PFSK-1 (cell line): ENCODE measurements at regions not wholly inside any gene's neighbourhood (a gene's known extent, or its start where the extent isn't known, plus 50 kb on each side); places are given as distances from the start of the nearest gene placed in this dataset.

ENCODE experiments used
- FOXP2 ChIP-seq: optimal IDR thresholded peaks from 2 replicates; pipeline ENCODE3; 2011; ENCODE audit warnings: borderline replicate concordance, control low read depth, inconsistent platforms; ENCODE audit not compliant: insufficient read depth; ENCODE audit errors: extremely low read length, extremely low read depth
- POLR2AphosphoS5 ChIP-seq: IDR thresholded peaks from 2 replicates; pipeline ENCODE4 v1.6.1; 2012; ENCODE audit warnings: low read depth, mild to moderate bottlenecking, control low read depth, low read length, moderate library complexity
- REST ChIP-seq, 2 experiments: IDR thresholded peaks; 2 replicates each; pipeline versions ENCODE4 v1.6.1 to v1.8.0; 2011 to 2012; ENCODE audit warnings: low read depth in 2 of 2, low read length in 2 of 2, control low read depth in 1 of 2, inconsistent platforms in 1 of 2, mild to moderate bottlenecking in 1 of 2, moderate library complexity in 1 of 2; ENCODE audit not compliant: insufficient read depth in 1 of 2
- TAF1 ChIP-seq: IDR thresholded peaks from 2 replicates; pipeline ENCODE4 v1.6.1; 2012; ENCODE audit warnings: low read length, control low read depth, borderline replicate concordance; ENCODE audit not compliant: insufficient read depth

- TF ChIP-seq POLR2AphosphoS5 (no peak), REST (IDR thresholded peaks at IDR 0.05; ENCODE audit: insufficient read depth in 1 of 2, low read depth in 2 of 2, low read length in 2 of 2) (no peak), FOXP2 (no peak), TAF1 (no peak)
Observed at GRCh38 chr12:66774929-66775328, 96.1 kb upstream of the GRIP1 start.
